ENCODE measurements at regions not wholly inside any gene's neighbourhood (a gene's known extent, or its start where the extent isn't known, plus 50 kb on each side); places are given as distances from the start of the nearest gene placed in this dataset.
A peak's percentile ranks its signal among the peaks of the same experiment; 100 is the strongest.
"Not testable (repeated sequence)": the region's sequence is repeated elsewhere in the genome, so short reads cannot be mapped to it uniquely, and the experiment has no call there.

DNA sequence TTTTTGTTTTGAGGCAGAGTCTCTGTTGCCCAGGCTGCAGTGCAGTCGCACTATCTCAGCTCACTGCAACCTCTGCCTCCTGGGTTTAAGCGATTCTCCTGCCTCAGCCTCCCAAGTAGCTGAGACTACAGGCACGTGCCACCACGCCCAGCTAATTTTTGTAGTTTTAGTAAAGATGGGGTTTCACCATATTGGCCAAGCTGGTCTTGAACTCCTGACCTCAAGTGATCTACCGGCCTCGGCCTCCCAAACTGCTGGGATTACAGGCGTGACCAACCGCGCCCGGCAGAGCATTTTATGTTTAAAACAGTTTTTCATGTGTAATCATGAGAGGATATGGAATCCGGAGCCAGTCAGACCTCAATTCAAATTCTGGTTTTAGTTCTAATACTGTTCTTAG, 94.0 kb upstream of the CHD2 start:
- not testable (repeated sequence) for DNase-seq

DNA sequence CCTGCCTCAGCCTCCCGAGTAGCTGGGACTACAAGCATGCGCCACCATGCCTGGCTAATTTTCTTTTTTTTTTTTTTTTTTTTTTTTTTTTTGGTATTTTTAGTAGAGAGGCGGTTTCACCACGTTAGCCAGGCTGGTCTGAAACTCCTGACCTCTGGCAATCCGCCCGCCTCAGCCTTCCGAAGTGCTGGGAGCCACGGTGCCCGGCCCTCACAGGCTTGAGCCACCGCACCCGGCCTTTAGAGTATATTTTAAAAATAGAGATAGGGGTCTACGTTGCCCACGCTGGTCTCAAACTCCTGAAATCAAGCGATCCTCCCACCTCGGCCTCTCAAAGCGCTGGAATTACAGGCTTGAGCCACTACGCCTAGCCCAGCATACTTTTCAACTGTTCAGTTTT, 93.4 kb upstream of the CHD2 start:
- no peak for DNase-seq

DNA sequence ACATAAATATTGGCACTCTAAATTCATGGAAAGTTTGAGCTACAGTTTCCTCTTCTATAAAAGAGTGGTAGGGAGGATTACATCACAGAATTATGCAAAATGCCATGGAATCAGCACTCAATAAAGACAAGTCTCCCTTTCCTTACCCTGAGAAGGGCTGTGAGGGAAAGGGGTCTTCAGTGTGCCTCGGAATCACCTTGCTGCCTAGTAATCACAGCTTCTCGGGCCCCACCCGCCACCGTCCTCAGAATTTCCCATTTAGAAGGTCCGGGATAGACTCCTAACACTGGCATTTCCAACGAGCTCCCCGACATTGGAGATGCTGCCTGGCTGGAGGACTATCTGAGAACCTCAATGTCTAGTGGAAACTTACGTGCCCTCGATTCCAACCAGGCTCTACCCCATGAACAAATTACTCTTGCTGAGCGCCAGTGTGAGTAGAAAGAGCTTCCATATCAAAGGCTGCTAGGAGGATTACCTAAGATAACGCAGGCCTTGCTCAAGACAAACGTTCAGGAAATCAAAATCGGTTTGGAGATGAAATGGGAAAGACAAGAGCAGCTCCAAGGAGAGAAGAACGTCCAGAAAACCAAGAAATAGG, 92.1 kb upstream of the CHD2 start:
- no peak for DNase-seq

DNA sequence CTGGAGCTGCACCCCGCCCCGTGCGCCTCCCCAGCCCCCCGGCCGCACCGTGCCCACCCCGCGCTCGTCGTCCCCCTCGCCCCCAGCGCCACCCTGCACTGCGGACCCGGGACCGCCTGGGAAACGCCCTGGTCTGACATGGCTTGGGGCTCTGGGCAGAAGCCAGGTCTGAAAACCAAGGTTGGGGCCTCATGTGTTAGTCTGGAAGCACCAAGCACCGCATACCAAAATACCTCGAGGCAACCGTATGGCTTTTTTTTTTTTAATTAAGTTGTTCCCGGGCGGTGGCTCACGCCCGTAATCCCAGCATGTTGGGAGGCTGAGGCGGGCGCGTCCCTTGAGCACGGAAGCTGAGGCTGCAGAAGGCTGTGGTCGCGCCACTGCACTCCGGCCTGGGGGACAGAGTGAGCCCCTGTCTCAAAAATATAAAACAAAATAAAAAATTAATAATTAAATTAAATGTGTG, 91.5 kb upstream of the CHD2 start:
- no peak for DNase-seq

DNA sequence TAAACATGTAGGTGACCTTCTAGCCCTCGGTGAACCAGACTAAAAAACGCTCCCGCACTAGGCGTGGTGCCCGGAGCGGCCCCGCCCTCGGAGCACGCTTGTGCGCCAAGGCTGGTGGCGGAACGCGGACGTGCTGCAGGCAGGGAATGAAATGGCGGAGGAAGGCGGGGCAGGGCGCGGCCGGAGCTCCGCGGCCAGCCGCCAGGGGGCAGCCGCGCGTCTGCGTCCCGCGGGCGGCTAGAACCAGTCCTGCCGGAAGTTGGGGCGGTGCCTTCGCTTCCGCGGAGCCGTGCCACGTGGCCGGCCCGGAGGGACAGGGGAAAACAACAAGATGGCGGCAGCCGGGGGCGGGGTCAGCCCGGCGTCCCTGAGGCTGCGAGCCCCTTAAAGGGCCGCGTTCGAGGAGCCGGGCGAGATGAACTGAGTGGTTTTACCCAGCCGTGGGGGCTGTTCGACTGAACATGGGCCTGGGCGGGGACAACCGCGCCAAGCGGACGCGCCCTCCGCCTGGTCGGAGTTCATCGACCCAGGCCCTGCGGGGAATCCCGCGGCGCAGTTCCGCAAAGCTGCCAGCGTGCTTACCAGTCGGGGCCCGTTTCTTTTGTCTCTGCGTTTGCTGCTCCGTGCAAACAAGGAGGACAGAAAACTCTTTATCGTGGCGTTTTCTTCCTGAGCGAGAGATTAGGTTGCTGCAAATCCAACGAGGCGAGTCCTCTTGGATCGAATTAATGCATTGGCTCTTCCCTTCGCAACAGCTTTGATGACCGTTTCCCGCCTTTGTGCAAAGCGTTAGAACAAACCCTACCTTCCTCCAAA, 90.9 kb upstream of the CHD2 start:
- peak; percentile 85 for DNase-seq

DNA sequence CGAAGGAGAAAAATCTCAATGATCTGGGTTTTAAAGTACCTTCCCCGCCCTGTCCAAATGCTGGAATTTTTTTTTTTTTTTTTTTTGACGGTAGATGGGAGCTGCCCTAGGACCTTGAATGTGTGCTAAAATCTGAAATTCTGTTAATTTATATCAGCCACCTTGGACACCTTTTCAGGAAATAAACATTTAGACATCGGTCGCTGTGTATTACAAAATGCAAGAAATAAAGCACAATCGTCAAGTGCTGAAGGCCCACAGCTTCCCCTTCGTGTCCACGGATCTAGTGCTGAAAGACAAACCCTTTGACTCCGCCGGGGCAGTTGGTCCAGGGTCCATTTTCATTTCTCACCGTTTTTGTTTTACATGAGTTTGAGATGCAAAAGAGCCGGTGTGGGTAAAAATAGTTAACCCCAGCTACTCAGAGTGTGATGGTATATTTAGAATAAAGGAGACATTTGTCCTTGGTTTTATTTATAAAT, 90.2 kb upstream of the CHD2 start:
- DNase-seq: no peak

DNA sequence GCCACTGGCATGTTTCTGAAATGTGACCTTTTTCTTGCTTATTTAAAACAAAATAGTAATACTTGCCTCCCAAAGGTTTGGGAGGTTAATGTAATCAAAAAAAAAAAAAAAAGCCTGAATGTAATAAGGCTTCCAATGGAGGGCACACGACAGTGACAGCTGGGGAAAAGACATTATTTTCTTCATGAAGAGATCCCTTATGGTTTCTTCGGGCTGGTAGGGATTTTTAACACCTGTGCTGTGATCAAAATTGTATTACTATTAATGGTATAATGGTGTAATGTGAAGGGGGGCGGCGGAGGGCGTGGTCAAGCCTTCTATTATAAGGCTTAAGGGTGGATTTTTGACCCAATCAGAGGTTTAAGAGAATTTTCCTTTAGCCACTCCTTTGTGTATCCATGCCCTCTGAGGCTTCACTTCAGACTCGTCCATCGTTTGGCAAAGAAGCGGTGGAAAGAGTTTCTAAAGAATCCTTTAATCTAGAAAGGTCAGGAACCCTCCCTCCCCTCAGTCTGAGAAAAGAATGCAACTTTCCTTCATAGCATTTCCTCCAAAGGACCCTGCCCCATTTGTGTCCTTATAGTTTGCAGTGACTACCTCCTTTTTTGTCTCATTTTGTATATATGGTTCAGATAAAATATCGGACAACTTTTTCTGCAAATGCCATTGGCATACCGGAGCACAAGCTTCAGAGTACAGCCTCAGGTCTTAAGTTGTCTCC, 89.5 kb upstream of the CHD2 start:
- DNase-seq: peak; percentile 53

DNA sequence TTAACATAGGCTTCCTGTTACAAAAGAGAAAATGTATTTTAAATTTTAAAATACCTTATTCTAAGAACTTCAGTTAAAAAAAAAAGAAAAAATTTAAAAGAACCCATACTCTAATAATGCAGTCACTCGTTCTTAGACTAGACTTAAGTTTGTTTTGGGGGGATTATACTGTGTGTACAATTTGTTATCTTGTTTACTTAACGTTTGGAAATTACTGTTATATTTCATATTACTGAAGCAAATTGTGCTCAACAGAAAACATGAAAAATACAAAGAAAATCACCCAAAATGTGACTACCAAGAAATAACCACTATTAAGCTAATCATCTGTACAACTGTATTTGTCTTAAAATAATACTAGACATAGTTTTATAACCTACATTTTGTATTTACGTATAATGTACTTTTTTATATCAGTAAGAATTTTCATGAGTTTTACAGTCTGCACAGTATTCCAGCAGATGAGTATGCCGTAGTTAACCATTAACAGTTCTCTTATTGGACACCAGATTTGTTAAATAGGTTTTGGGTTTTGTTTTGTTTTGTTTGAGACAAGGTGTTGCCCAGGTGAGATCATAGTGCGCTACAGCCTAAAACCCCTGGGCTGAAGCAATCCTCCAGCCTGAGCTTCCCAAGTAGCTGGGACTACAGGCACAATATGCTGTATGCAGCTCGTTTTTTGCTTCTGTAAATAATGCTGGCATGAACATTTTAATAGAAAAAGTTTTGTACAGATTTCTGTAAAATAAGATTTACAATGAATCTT, 88.8 kb upstream of the CHD2 start:
- peak; percentile 44 for DNase-seq

DNA sequence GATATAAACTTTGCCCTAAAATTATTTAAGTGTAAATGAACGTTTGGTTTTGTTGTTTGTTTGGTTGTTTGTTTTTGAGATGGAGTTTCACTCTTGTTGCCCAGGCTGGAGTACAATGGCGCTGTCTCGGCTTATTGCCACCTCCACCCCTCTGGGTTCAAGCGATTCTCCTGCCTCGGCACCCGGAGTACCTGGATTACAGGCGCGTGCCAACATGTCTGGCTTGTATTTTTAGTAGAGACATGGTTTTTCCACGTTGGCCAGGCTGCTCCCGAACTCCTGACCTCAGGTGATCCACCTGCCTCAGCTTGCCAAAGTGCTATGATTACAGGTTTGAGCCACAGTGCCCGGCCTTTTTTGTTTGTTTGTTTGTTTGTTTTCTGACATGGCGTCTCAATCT, 87.9 kb upstream of the CHD2 start:
- no peak for DNase-seq

DNA sequence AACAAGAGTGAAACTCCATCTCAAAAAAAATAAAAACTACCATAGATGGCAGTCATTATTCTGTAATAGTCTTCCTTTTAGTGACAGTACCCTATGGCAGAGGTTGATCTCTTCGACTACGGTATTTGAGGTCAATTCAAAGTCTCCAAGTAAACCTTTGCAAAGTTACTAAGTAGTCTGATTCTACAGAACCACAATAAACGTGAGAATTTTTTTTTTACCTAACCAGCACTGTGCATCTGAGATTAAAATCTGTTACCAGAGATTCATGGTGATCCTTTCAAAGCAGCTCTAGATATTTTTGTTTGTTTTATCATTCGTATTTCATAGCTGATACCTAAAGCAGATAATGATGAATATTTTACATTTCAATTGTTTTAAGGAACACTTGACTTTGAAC, 86.6 kb upstream of the CHD2 start:
- no peak for DNase-seq

DNA sequence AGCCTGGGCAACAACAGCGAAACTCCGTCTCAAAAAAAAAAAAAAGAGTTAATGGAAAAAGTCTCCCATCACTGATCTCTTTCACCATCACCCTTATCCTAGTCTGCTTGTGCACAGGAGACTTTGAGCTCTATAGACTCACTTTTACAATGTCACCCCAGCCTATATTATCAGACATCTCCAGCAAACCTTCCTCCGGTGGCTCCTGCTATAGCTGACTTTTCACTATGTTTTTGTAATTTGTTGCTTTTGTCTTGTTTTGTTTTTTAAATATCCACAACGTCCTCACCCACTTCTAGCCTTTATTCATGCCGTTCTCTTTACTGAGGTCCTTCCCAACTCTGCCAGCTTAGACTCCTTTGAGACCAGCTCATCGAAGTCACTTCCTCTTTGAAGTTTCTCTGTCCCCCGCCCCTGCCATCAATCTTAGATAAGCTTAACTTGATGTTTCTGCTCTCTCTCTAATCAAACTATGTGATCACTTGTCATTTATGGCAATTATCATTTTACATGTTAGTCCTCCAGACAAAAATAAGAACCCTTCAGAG, 82.7 kb upstream of the CHD2 start:
- no peak for DNase-seq

DNA sequence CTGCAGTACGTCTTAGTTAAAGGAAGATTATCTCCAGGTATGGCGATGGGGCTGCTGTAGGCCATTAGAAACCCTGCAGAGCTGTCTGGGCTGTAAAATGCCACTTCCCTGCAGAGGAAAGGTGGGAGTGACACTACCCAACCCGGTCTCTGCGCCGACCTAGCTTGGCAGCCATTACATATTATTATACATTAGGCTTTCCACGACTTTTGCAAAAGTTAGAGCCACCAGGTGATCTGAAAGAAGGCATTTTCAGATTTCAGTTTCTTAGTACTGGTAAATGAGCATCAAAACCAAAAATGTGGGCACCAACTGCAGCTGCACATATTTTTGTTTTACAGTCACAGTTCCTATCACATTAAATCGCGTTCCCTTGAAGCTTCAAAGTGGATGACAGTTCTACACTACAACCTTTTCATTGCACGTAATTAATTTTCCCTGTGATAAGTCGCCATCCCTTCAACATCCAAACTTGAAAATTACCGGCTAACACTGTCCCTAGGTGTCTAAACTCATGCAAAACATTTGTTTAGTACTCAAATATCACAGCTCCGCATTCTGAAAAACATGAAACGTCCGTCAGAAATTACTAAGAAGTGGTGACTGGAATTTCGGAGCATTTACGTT, 81.4 kb upstream of the CHD2 start:
- peak; percentile 34 for DNase-seq

DNA sequence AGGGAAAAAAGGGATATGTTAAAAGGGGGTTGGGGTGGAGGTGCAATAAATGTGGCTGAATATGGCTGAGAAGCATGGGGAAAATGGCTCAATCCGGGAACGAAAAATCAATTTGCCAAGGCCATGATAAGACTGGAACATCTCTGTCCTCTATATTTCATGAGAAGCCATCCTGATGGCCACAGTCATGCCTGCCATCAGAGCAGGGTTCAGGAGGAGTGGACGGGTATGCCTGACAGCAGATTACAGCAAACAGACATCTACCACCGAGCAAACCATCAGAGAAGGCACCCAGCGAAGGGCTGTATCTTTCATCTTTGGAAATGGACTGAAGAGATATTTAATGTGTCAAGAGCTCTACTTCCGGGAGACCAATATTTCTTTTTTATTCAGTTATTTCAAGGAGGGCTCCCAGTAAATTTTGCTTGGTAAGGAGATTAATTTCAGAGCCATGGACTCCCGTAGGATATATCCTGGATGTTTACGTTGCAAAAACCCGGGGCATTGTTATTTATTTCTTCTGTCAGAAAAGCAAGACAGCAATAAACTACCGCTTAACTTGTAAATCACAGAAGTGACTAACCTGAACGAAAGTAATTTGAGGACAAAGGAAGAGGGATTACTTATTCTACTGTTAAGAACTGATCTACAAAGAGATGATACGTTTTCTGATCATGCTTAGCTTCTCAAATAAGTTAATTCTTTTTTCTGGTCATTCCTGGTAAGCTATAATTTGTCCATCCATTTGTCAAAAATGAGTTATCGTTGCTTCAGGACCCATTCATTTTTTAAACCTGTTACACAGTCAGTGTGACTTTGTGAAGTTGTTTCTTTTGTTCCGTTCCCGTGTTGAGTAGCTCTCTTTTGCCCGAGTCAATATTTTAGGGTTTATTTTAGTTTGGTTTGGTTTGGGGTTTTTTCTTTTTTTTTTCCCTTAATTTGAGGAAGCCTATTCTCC, 80.6 kb upstream of the CHD2 start:
- DNase-seq: peak; percentile 67

DNA sequence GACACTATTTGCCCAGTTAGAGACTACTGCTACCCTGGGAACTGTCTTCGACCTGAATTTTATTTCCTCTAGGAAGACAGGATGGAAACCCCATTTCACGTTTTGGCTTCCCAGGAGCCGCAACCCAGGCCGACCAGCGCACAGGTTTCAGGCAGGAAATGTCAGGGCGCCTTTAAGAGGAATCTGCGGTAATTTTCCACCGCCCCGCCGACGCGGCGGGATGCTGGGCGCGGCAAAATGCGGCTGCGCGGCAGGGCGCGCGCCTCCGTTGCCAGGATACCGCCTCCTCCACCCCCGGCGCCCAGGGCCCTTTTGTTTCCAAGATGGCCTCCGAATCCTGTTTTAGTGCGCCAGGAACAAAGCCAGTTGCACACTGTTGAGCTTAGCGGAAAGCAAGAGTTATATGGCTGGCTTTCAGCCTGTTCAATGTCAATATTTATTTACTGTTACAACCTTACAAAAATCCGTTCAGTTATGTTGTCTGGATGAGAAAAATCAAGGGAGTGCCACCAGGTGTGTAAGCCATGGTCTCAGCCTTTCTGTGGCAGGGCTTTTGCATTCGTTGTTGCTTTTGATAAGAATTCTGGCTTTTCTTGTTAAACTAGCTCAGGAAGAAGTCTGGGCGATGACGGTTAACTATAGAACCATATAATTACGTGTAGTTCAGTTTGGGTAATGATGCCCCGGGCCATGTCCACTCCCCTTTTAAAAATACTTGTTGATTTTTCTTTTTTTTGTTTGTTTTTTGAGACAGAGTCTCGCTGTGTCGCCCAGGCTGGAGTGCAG, 79.7 kb upstream of the CHD2 start:
- peak; percentile 92 for DNase-seq

DNA sequence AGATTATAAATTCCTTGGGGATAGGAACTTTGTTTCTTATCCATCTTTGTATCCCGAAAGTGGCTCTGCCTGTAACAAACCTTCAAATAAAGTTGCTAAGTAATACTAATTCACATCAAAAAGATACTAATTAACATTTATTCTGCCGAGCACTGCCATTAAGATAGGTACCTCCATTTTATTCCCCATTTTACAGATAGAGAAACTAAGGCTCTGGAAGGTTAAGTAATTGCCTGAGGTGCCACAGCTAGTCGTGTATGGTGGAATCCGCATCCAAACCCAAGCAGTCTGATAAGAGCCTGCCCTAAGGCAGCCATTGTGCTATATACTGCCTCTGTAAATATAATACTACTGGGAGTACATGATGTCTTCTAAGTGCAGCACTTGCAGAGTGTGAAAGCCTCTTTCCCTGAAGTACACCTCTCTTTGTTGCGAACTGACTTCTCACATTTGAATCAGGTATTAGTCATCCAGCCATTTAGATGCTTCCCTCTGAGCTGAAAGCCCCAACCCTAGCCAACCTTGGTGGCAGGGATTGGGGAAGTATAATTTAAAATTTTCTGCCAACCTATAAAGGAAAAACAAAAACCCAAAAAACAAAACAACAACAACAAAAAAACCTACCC, 78.5 kb upstream of the CHD2 start:
- peak; percentile 83 for DNase-seq

DNA sequence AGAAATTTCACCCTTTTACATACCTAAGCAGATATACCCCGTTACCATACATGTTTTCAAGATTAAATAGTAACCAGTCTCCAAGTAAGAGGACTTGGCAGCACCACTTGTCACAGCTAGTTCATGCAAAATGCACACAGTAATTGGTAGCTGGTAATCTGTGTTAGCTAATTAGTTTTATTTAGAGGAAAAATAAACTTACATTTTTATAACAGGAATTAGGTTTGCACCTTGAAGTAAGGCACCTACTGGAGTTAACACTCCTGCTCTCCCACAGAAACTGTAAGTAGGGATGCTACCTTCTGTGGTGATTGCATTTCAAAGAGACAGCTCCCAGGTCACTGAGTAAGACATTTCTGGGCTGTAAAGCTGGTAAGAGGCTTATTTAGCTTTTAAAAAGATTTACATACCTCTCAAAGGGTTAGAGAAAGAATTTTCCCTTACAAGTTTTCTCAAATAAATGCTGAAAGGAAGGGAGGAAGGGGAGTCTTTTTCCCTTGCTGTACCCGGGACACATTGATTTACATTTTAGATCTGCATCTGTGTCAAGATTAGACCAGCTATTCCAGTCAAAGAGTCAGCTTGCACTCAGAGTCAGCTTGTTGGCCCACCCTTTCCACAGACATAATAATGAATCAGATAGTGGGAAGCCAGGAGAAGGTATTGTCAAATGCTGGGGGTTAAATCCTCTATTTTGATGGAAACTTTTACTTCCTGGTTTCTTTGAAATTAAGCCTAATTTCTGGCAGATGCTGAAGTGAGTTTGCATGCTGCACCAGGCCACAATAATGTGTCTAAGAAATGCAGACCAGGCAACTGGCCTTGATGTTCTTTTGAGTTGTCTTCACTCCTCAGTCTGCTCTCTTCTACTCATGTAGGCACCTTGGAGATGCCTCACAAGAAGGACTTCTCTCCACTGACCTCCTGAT, 77.6 kb upstream of the CHD2 start:
- no peak for DNase-seq

DNA sequence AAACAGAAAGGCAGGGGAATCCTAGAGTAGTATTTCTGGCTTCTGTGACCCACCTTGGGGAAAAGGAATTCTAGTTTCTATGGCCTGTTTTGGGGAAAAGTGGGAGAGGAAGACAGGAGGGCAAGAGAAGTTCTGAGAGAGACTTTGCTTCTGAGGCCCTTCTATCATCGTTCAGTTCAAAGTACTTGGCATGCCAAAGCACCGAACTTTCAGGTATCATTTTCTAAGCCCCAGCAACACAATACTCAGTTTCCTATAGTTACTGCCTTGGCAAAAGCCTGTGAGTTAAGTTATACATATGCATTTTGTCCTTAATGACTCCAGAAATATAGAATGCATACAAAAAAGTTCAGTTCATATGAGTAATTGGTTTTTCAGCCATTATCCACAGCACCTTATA, 74.1 kb upstream of the CHD2 start:
- no peak for DNase-seq

DNA sequence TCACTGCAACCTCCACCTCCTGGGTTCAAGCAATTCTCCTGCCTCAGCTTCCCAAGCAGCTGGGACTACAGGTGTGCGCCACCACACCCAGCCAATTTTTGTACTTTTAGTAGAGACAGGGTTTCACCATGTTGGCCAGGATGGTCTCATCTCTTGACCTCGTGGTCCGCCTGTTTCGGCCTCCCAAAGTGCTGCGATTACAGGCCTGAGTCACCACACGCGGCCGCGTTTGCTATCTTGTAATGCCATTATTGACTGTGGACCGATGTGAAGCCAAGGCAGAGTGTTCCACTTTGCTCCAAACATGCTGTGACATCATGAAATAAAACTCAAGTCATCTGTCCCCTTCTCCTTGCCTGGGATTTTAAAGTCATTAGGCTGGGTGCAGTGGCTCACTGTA, 72.1 kb upstream of the CHD2 start:
- DNase-seq: not testable (repeated sequence)

DNA sequence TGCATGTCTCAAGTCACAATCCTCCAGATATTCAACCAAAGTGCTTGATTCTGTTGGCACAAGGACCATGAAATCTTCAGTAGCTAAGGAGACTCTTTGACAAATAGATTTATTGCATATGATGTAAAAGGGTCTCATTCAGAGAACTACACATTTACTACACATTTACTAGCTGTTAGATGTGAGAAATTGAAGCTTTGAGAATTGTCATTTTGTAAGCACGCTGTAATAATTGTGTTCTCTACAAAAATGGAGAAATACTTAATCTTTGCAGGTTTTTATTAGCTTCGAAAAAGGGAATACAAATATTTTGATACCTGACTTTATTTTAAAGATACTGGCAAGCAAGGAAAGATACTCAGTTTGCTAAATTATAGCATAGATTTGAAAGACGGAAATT, 70.2 kb upstream of the CHD2 start:
- DNase-seq: no peak
